ENCODE measurements at regions not wholly inside any gene's neighbourhood (a gene's known extent, or its start where the extent isn't known, plus 50 kb on each side); places are given as distances from the start of the nearest gene placed in this dataset.

DNA sequence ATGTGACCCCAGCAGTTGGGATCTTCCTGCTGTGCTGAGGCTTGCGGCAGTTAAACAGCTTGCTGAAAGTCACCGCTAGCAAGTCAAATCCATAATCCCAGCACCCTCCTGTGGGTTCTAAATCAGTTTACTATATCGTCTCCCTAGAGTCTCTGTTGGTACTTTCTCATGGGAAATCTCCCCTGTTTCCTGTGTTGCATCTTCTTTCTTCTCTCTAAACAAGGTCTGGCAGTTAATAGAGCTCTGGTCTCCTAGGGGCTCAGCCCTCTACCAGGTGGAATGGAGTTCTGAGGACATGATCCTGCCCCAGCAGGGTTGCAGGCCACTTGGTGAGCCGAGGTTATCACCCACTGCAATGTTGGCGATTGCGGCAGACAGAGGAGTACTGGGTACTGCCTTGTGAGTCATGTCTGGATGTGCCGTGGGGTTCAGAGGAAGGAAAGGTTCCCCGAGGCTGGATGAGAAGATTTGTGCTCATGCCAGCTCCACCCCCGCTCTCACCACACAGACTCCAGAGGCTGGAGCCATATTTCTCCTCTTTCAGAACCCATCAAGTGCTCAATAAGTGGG is 59.4 kb upstream of the SIX2 start:
- TF ChIP-seq, protein P1, sequence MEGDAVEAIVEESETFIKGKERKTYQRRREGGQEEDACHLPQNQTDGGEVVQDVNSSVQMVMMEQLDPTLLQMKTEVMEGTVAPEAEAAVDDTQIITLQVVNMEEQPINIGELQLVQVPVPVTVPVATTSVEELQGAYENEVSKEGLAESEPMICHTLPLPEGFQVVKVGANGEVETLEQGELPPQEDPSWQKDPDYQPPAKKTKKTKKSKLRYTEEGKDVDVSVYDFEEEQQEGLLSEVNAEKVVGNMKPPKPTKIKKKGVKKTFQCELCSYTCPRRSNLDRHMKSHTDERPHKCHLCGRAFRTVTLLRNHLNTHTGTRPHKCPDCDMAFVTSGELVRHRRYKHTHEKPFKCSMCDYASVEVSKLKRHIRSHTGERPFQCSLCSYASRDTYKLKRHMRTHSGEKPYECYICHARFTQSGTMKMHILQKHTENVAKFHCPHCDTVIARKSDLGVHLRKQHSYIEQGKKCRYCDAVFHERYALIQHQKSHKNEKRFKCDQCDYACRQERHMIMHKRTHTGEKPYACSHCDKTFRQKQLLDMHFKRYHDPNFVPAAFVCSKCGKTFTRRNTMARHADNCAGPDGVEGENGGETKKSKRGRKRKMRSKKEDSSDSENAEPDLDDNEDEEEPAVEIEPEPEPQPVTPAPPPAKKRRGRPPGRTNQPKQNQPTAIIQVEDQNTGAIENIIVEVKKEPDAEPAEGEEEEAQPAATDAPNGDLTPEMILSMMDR (IDR thresholded peaks at IDR 0.05), result no peak
- no peak for TF ChIP-seq POLR2A (IDR thresholded peaks at IDR 0.05)

All from testis (tissue), 2 donors.